ENCODE measurements at regions not wholly inside any gene's neighbourhood (a gene's known extent, or its start where the extent isn't known, plus 50 kb on each side); places are given as distances from the start of the nearest gene placed in this dataset.

DNA sequence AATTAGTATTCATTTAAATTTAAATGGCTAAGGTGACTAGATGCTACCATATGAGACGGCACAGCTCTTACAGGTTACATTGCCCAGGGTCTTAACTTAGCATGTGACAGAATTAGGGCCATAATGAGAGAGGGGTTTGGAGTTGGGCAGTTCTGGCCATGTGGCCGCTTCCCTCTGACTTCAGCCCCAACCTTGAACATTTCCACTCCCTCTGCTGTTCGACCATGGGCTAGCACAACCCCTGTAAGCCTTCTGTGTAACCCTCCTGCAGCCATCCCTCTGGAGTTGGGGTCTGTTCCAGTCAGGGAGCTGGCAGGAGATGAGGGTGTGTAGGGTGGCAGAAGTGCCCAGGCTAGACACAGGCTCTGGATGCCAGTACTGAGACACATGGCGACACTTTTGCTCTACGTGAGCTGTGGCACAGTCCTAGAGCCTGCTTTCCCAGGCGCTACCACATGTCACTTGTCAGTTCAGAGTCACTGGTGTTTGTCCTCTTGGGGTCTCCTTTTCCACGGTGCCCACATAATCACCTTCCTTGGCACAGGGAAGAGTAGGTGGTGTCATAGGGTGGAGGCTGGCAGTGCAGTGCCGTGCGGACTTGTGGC is 128.7 kb upstream of the PITX1 start:
- TF ChIP-seq EZH2phosphoT487 (IDR thresholded peaks at IDR 0.05; ENCODE audit: borderline replicate concordance, low read length): no peak
- TF ChIP-seq, protein P1, sequence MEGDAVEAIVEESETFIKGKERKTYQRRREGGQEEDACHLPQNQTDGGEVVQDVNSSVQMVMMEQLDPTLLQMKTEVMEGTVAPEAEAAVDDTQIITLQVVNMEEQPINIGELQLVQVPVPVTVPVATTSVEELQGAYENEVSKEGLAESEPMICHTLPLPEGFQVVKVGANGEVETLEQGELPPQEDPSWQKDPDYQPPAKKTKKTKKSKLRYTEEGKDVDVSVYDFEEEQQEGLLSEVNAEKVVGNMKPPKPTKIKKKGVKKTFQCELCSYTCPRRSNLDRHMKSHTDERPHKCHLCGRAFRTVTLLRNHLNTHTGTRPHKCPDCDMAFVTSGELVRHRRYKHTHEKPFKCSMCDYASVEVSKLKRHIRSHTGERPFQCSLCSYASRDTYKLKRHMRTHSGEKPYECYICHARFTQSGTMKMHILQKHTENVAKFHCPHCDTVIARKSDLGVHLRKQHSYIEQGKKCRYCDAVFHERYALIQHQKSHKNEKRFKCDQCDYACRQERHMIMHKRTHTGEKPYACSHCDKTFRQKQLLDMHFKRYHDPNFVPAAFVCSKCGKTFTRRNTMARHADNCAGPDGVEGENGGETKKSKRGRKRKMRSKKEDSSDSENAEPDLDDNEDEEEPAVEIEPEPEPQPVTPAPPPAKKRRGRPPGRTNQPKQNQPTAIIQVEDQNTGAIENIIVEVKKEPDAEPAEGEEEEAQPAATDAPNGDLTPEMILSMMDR (IDR thresholded peaks at IDR 0.05; ENCODE audit: low read depth, low read length, poor library complexity, severe bottlenecking): no peak
